ENCODE measurements at regions not wholly inside any gene's neighbourhood (a gene's known extent, or its start where the extent isn't known, plus 50 kb on each side); places are given as distances from the start of the nearest gene placed in this dataset.

GRCh38 chr1:241413386-241413785 is 56.4 kb upstream of the RGS7 start:
- H3K9me3 ChIP-seq = no peaks in the 10 kb centered on the region
- Mint-ChIP-seq H3K9me3 (ENCODE audit: unreplicated experiment) (no peaks in the 10 kb centered on the region), H3K27me3 (ENCODE audit: insufficient read depth, unreplicated experiment) (no peaks in the 10 kb centered on the region), H3K4me1 (ENCODE audit: low read depth, unreplicated experiment) (no peaks in the 10 kb centered on the region), H3K4me3 (ENCODE audit: unreplicated experiment) (no peak overlapping the region), H3K36me3 (ENCODE audit: insufficient read depth, unreplicated experiment) (no peaks in the 10 kb centered on the region), H3K27ac (ENCODE audit: unreplicated experiment) (no peak overlapping the region)
- DNase-seq = no peak
- no peak overlapping the region for H3K4me3 ChIP-seq (ENCODE audit: low read depth, low read length)
- ChIA-PET POLR2A (no interaction called here), CTCF (no interaction called here)
- H3K4me1 ChIP-seq = no peaks in the 10 kb centered on the region
- intact Hi-C loops (cut with micrococcal nuclease; ENCODE audit: unreplicated experiment) = no loop called here
- no peaks in the 10 kb centered on the region for H3K36me3 ChIP-seq (ENCODE audit: control insufficient read depth, insufficient read depth, low read length)
- BruUV-seq (replicated peaks) = no TSS peak
- no peaks in the 10 kb centered on the region for H3K27me3 ChIP-seq (replicated peaks; ENCODE audit: control insufficient read depth, insufficient read depth, low read length)
- TF ChIP-seq CTCF (IDR thresholded peaks at IDR 0.05; ENCODE audit: insufficient read depth in 1 of 2, low read depth in 1 of 2, low read length in 1 of 2, severe bottlenecking in 1 of 2, unreplicated experiment in 1 of 2) = no peak

- Mint-ChIP-seq H3K27me3 (ENCODE audit: insufficient read depth, unreplicated experiment) (no peaks in the 10 kb centered on the region), H3K27ac (ENCODE audit: unreplicated experiment) (no peak overlapping the region), H3K4me1 (ENCODE audit: low read depth, unreplicated experiment) (no peaks in the 10 kb centered on the region), H3K4me3 (ENCODE audit: unreplicated experiment) (no peak overlapping the region), H3K36me3 (ENCODE audit: insufficient read depth, unreplicated experiment) (no peaks in the 10 kb centered on the region), H3K9me3 (ENCODE audit: unreplicated experiment) (no peaks in the 10 kb centered on the region)
- ChIA-PET CTCF (no interaction called here), POLR2A (no interaction called here)
- TF ChIP-seq CTCF (IDR thresholded peaks at IDR 0.05; ENCODE audit: insufficient read depth in 1 of 2, low read depth in 1 of 2, low read length in 1 of 2, severe bottlenecking in 1 of 2, unreplicated experiment in 1 of 2) = no peak
- no peak overlapping the region for H3K4me3 ChIP-seq (ENCODE audit: low read depth, low read length)
- no peaks in the 10 kb centered on the region for H3K36me3 ChIP-seq (ENCODE audit: control insufficient read depth, insufficient read depth, low read length)
- BruUV-seq (replicated peaks) = no TSS peak
- H3K9me3 ChIP-seq = no peaks in the 10 kb centered on the region
- no peaks in the 10 kb centered on the region for H3K4me1 ChIP-seq
- no peak for DNase-seq
- H3K27me3 ChIP-seq (replicated peaks; ENCODE audit: control insufficient read depth, insufficient read depth, low read length) = no peaks in the 10 kb centered on the region
- intact Hi-C loops (cut with micrococcal nuclease; ENCODE audit: unreplicated experiment) = no loop called here
Observed at GRCh38 chr1:241412646-241413045, 55.6 kb upstream of the RGS7 start.

GRCh38 chr1:241411776-241412338 is 54.9 kb upstream of the RGS7 start:
- no peak overlapping the region for H3K4me3 Mint-ChIP-seq (ENCODE audit: unreplicated experiment)
- H3K27ac Mint-ChIP-seq (ENCODE audit: unreplicated experiment) = no peak overlapping the region
- no peaks in the 10 kb centered on the region for H3K27me3 Mint-ChIP-seq (ENCODE audit: insufficient read depth, unreplicated experiment)
- H3K9me3 Mint-ChIP-seq (ENCODE audit: unreplicated experiment) = no peaks in the 10 kb centered on the region
- BruUV-seq (replicated peaks) = no TSS peak
- Histone ChIP-seq H3K9me3 (no peaks in the 10 kb centered on the region), H3K27me3 (replicated peaks; ENCODE audit: control insufficient read depth, insufficient read depth, low read length) (no peaks in the 10 kb centered on the region), H3K4me1 (no peaks in the 10 kb centered on the region), H3K36me3 (ENCODE audit: control insufficient read depth, insufficient read depth, low read length) (no peaks in the 10 kb centered on the region), H3K4me3 (ENCODE audit: low read depth, low read length) (no peak overlapping the region)
- H3K4me1 Mint-ChIP-seq (ENCODE audit: low read depth, unreplicated experiment) = no peaks in the 10 kb centered on the region
- H3K36me3 Mint-ChIP-seq (ENCODE audit: insufficient read depth, unreplicated experiment) = no peaks in the 10 kb centered on the region
- intact Hi-C loops (cut with micrococcal nuclease; ENCODE audit: unreplicated experiment) = no loop called here
- ChIA-PET POLR2A (no interaction called here), CTCF (no interaction called here)
- no peak for TF ChIP-seq CTCF (IDR thresholded peaks at IDR 0.05; ENCODE audit: insufficient read depth in 1 of 2, low read depth in 1 of 2, low read length in 1 of 2, severe bottlenecking in 1 of 2, unreplicated experiment in 1 of 2)
- DNase-seq = no peak
